KOPT-K1 (cell line): ENCODE measurements at regions not wholly inside any gene's neighbourhood (a gene's known extent, or its start where the extent isn't known, plus 50 kb on each side); places are given as distances from the start of the nearest gene placed in this dataset.

Experiments used
- H3K27ac ChIP-seq: fragments of 200-600 bp; sonication (generic); 2 replicates; pipeline ENCODE4 v1.5.1; 2016; ENCODE audit warnings: antibody characterized with exemption, mild to moderate bottlenecking, low read depth, low read length; ENCODE audit not compliant: poor library complexity, severe bottlenecking
- H3K36me3 ChIP-seq: fragments of 200-600 bp; sonication (generic); 2 replicates; pipeline ENCODE4 v1.5.1; 2017; ENCODE audit warnings: antibody characterized with exemption, mild to moderate bottlenecking, low read length, moderate library complexity; ENCODE audit not compliant: insufficient read depth
- H3K9me3 ChIP-seq: fragments of 200-600 bp; sonication (generic); 2 replicates; pipeline ENCODE4 v1.5.1; 2017; ENCODE audit warnings: antibody characterized with exemption, low read length, mild to moderate bottlenecking; ENCODE audit not compliant: insufficient read depth, poor library complexity, severe bottlenecking

- Histone ChIP-seq H3K9me3 (no peaks in the 10 kb centered on the region), H3K27ac (no peak overlapping the region), H3K36me3 (no peaks in the 10 kb centered on the region)
Observed at GRCh38 chr3:105077060-105077822, 289.5 kb upstream of the ALCAM start.

- no peaks in the 10 kb centered on the region for H3K9me3 ChIP-seq
- H3K27ac ChIP-seq, result no peak overlapping the region
- no peaks in the 10 kb centered on the region for H3K36me3 ChIP-seq
Observed at GRCh38 chr3:105083945-105084344, 282.8 kb upstream of the ALCAM start.

GRCh38 chr3:105085506-105085905, 281.2 kb upstream of the ALCAM start:
- Histone ChIP-seq H3K36me3 (no peaks in the 10 kb centered on the region), H3K9me3 (no peaks in the 10 kb centered on the region), H3K27ac (no peak overlapping the region)

- no peaks in the 10 kb centered on the region for H3K9me3 ChIP-seq
- no peak overlapping the region for H3K27ac ChIP-seq
- no peaks in the 10 kb centered on the region for H3K36me3 ChIP-seq
Observed at GRCh38 chr3:105093371-105094252, 273.1 kb upstream of the ALCAM start.

GRCh38 chr3:105094588-105094987, 272.1 kb upstream of the ALCAM start:
- no peaks in the 10 kb centered on the region for H3K9me3 ChIP-seq
- H3K36me3 ChIP-seq, result no peaks in the 10 kb centered on the region
- no peak overlapping the region for H3K27ac ChIP-seq

GRCh38 chr3:105096071-105096470, 270.6 kb upstream of the ALCAM start:
- no peak overlapping the region for H3K27ac ChIP-seq
- H3K9me3 ChIP-seq, result no peaks in the 10 kb centered on the region
- no peaks in the 10 kb centered on the region for H3K36me3 ChIP-seq

- Histone ChIP-seq H3K36me3 (no peaks in the 10 kb centered on the region), H3K27ac (no peak overlapping the region), H3K9me3 (no peaks in the 10 kb centered on the region)
Observed at GRCh38 chr3:105101603-105102002, 265.1 kb upstream of the ALCAM start.

- H3K27ac ChIP-seq, result no peak overlapping the region
- H3K9me3 ChIP-seq, result no peaks in the 10 kb centered on the region
- no peaks in the 10 kb centered on the region for H3K36me3 ChIP-seq
Observed at GRCh38 chr3:105103139-105103538, 263.6 kb upstream of the ALCAM start.

- H3K27ac ChIP-seq, result no peak overlapping the region
- H3K36me3 ChIP-seq, result no peaks in the 10 kb centered on the region
- no peaks in the 10 kb centered on the region for H3K9me3 ChIP-seq
Observed at GRCh38 chr3:105108823-105109222, 257.9 kb upstream of the ALCAM start.

GRCh38 chr3:105118905-105119304, 247.8 kb upstream of the ALCAM start:
- H3K36me3 ChIP-seq, result no peaks in the 10 kb centered on the region
- no peaks in the 10 kb centered on the region for H3K9me3 ChIP-seq
- H3K27ac ChIP-seq, result no peak overlapping the region

GRCh38 chr3:105119801-105120340, 246.8 kb upstream of the ALCAM start:
- H3K27ac ChIP-seq, result no peak overlapping the region
- no peaks in the 10 kb centered on the region for H3K36me3 ChIP-seq
- H3K9me3 ChIP-seq, result no peaks in the 10 kb centered on the region

- Histone ChIP-seq H3K27ac (no peak overlapping the region), H3K36me3 (no peaks in the 10 kb centered on the region), H3K9me3 (no peaks in the 10 kb centered on the region)
Observed at GRCh38 chr3:105130911-105131310, 235.8 kb upstream of the ALCAM start.

GRCh38 chr3:105137911-105138310, 228.8 kb upstream of the ALCAM start:
- no peak overlapping the region for H3K27ac ChIP-seq
- H3K9me3 ChIP-seq, result no peaks in the 10 kb centered on the region
- H3K36me3 ChIP-seq, result no peaks in the 10 kb centered on the region

- no peak overlapping the region for H3K27ac ChIP-seq
- no peaks in the 10 kb centered on the region for H3K9me3 ChIP-seq
- H3K36me3 ChIP-seq, result no peaks in the 10 kb centered on the region
Observed at GRCh38 chr3:105139881-105140560, 226.7 kb upstream of the ALCAM start.

GRCh38 chr3:105140899-105141367, 225.8 kb upstream of the ALCAM start:
- Histone ChIP-seq H3K9me3 (no peaks in the 10 kb centered on the region), H3K36me3 (no peaks in the 10 kb centered on the region), H3K27ac (no peak overlapping the region)
